K562 (cell line): ENCODE measurements at regions not wholly inside any gene's neighbourhood (a gene's known extent, or its start where the extent isn't known, plus 50 kb on each side); places are given as distances from the start of the nearest gene placed in this dataset.

ENCODE experiments used
- ATAC-seq: fragments of 200-7000 bp; cut with Tn5 transposase; 3 replicates; pipeline ENCODE4 v1.9.1; 2020; ENCODE audit warnings: moderate library complexity
- BruUV-seq: library from RNA; stranded (reverse); fragments of 400-500 nt; replicated peaks from 2 replicates; lab custom pipeline; 2021; lab: Mats Ljungman, UMichigan
- CTCF ChIA-PET: fragments of 300-600 bp; formaldehyde crosslinking; extraction: SDS; loops from one replicate; lab custom pipeline; 2021; ENCODE audit warnings: low intra/inter-chr PET ratio; lab: Yijun Ruan, JAX
- POLR2A ChIA-PET: fragments of 300-600, 350-650 bp; sonication (Branson Sonifier 250); formaldehyde crosslinking; extraction: SDS; loops from one replicate; lab custom pipeline; 2021; ENCODE audit warnings: antibody characterized with exemption, inconsistent platforms; lab: Yijun Ruan, JAX
- DNase-seq, 4 experiments: peaks; one replicate each; pipeline versions ENCODE4 v3.0.0 to v3.0.0-alpha.2; 2011 to 2018; ENCODE audit warnings: low spot score in 3 of 4, mixed read lengths in 3 of 4; ENCODE audit errors: extremely low read depth in 1 of 4
- FAIRE-seq: peaks from 2 replicates; lab custom pipeline; 2011; peaks lifted over from hg19 to GRCh38; lab: Jason Lieb, UNC
- H2AFZ ChIP-seq: 2 replicates; pipeline ENCODE4 v1.6.0; 2011; ENCODE audit warnings: low read depth, low read length, control low read depth, inconsistent platforms
- H3K27ac ChIP-seq: fragments of 200-600 bp; 3 replicates; pipeline ENCODE4 v1.8.0; 2011; ENCODE audit warnings: low read depth, mild to moderate bottlenecking, control low read depth, inconsistent platforms, low read length, moderate library complexity, mixed read lengths; ENCODE audit errors: extremely low read depth
- H3K27me3 ChIP-seq, 2 experiments: fragments of 300-600 bp in 1 of 2; 2 replicates in 1 of 2; 3 replicates in 1 of 2; pipeline versions ENCODE4 v1.6.0 to v1.8.0; 2011; ENCODE audit warnings: inconsistent platforms in 2 of 2, low read length in 2 of 2, mild to moderate bottlenecking in 1 of 2, mixed read lengths in 1 of 2, moderate library complexity in 1 of 2; ENCODE audit not compliant: control insufficient read depth in 2 of 2, insufficient read depth in 2 of 2
- H3K36me3 ChIP-seq: fragments of 300-600 bp; 3 replicates; pipeline ENCODE4 v1.8.0; 2011; ENCODE audit warnings: mild to moderate bottlenecking, low read length, inconsistent platforms; ENCODE audit not compliant: control insufficient read depth, insufficient read depth
- H3K4me1 ChIP-seq, 2 experiments: fragments of 200-600 bp in 1 of 2; replicated peaks in 1 of 2; 2 replicates in 1 of 2; 3 replicates in 1 of 2; pipeline versions ENCODE4 v1.5.1 to v1.8.0; 2011; ENCODE audit warnings: inconsistent platforms in 2 of 2, low read length in 2 of 2, mild to moderate bottlenecking in 1 of 2, mixed read lengths in 1 of 2, moderate library complexity in 1 of 2; ENCODE audit not compliant: control insufficient read depth in 2 of 2, insufficient read depth in 2 of 2
- H3K4me2 ChIP-seq: 2 replicates; pipeline ENCODE4 v1.6.1; 2011; ENCODE audit warnings: low read length, control low read depth, inconsistent platforms, mixed read lengths; ENCODE audit not compliant: insufficient read depth
- H3K4me3 ChIP-seq: fragments of 200-600 bp; sonication (generic), shearing (Covaris generic); 2 replicates; pipeline ENCODE4 v1.5.1; 2016; ENCODE audit warnings: control low read depth, inconsistent platforms
- H3K79me2 ChIP-seq: fragments of 200-600 bp; 3 replicates; pipeline ENCODE4 v1.8.0; 2011; ENCODE audit warnings: low read length, inconsistent platforms; ENCODE audit not compliant: control insufficient read depth, insufficient read depth
- H3K9ac ChIP-seq, 2 experiments: 2 replicates each; pipeline versions ENCODE4 v1.6.0 to v1.6.1; 2011; ENCODE audit warnings: low read depth in 2 of 2, low read length in 2 of 2, control low read depth in 1 of 2, inconsistent platforms in 1 of 2, mild to moderate bottlenecking in 1 of 2, mixed read lengths in 1 of 2; ENCODE audit not compliant: insufficient read depth in 1 of 2
- H3K9me1 ChIP-seq: one replicate; pipeline ENCODE4 v1.6.0; 2011; ENCODE audit warnings: inconsistent platforms, mild to moderate bottlenecking, low read length, moderate library complexity; ENCODE audit not compliant: control insufficient read depth, insufficient read depth
- H3K9me3 ChIP-seq: replicated peaks from 2 replicates; pipeline ENCODE4 v1.5.1; 2011; ENCODE audit warnings: low read depth, low read length, inconsistent platforms; ENCODE audit not compliant: control insufficient read depth, insufficient read depth
- H4K20me1 ChIP-seq: replicated peaks from 2 replicates; pipeline ENCODE4 v1.6.1; 2011; ENCODE audit warnings: low read length, inconsistent platforms, mixed read lengths; ENCODE audit not compliant: control insufficient read depth, insufficient read depth
- CBFA2T3 ChIP-seq: fragments of 450-650 bp; IDR thresholded peaks from 2 replicates; pipeline ENCODE4 v1.6.1; 2017
- CBX8 ChIP-seq: fragments of 200-600 bp; sonication (generic); IDR thresholded peaks from 2 replicates; pipeline ENCODE4 v1.6.1; 2012; ENCODE audit warnings: borderline replicate concordance, mixed run types, low read depth, mild to moderate bottlenecking, moderate library complexity, mixed read lengths, low read length, control low read depth, inconsistent platforms; ENCODE audit not compliant: poor library complexity, severe bottlenecking; ENCODE audit errors: extremely low read depth
- GABPA ChIP-seq: fragments of 200-800 bp; sonication (Bioruptor generic); conservative IDR thresholded peaks from 2 replicates; pipeline ENCODE4 v1.6.1; 2016; ENCODE audit warnings: low read depth, missing genetic modification characterization, missing compliant biosample characterization
- HOXB6 ChIP-seq: fragments of 250-450 bp; sonication (Bioruptor Pico); IDR thresholded peaks from 2 replicates; pipeline ENCODE4 v1.5.1; 2022; ENCODE audit warnings: mild to moderate bottlenecking, borderline replicate concordance
- KHSRP ChIP-seq: fragments of 450-650 bp; IDR thresholded peaks from 2 replicates; pipeline ENCODE4 v1.6.1; 2017
- MTA3 ChIP-seq: fragments of 450-650 bp; formaldehyde crosslinking; IDR thresholded peaks from 2 replicates; pipeline ENCODE4 v1.6.1; 2017; ENCODE audit warnings: mild to moderate bottlenecking, borderline replicate concordance
- NR1H2 ChIP-seq: sonication (generic); formaldehyde crosslinking; IDR thresholded peaks from 2 replicates; pipeline ENCODE4 v1.4.0; 2020; ENCODE audit warnings: mild to moderate bottlenecking, missing genetic modification reagents
- RFX1 ChIP-seq: fragments of 450-650 bp; IDR thresholded peaks from 2 replicates; pipeline ENCODE4 v1.6.1; 2016; ENCODE audit warnings: mild to moderate bottlenecking, moderate library complexity
- TAF9B ChIP-seq: fragments of 450-650 bp; IDR thresholded peaks from 2 replicates; pipeline ENCODE4 v1.6.1; 2018; ENCODE audit warnings: mild to moderate bottlenecking; ENCODE audit not compliant: partially characterized antibody
- TEAD2 ChIP-seq: fragments of 450-650 bp; IDR thresholded peaks from 2 replicates; pipeline ENCODE4 v1.6.1; 2016; ENCODE audit warnings: missing genetic modification characterization, control low read depth, missing compliant biosample characterization
- ZNF212 ChIP-seq: fragments of 450-650 bp; formaldehyde crosslinking; IDR thresholded peaks from 2 replicates; pipeline ENCODE4 v1.4.0; 2020; ENCODE audit warnings: mild to moderate bottlenecking
- ZNF23 ChIP-seq: fragments of 250-450 bp; sonication (Bioruptor Pico); IDR thresholded peaks from 2 replicates; pipeline ENCODE4 v1.4.0; 2020; ENCODE audit warnings: mild to moderate bottlenecking
- ZNF280A ChIP-seq: fragments of 450-650 bp; IDR thresholded peaks from 2 replicates; pipeline ENCODE4 v1.6.1; 2018; ENCODE audit warnings: mild to moderate bottlenecking, low read depth; ENCODE audit not compliant: partially characterized antibody
- ZNF280B ChIP-seq: fragments of 250-450 bp; sonication (Bioruptor Pico); IDR thresholded peaks from 2 replicates; pipeline ENCODE4 v1.5.1; 2021; ENCODE audit warnings: mild to moderate bottlenecking
- WGBS: fragments of 100-300 bp; shearing (Covaris generic); methylation state at CpG from one replicate; pipeline ENCODE4 v1.1.6; 2016; ENCODE audit warnings: low coverage, mixed read lengths; ENCODE audit not compliant: insufficient coverage; ENCODE audit errors: missing lambda C conversion rate; 5-methylcytosine and 5-hydroxymethylcytosine counted together
- in situ Hi-C: fragments of 300-500 bp; cut with MboI; formaldehyde crosslinking; loops from 4 replicates; pipeline ENCODE4 v1.15.0; 2018; ENCODE audit warnings: inconsistent platforms, mixed read lengths
- intact Hi-C: fragments of 100-400 bp; cut with micrococcal nuclease; formaldehyde crosslinking; loops from 2 replicates; pipeline ENCODE4 v1.14.2; 2022

GRCh38 chr2:192957425-192957824 is 762.7 kb upstream of the TMEFF2 start:
- Histone ChIP-seq H3K9ac (no peak overlapping the region), H3K4me1 (no peaks in the 10 kb centered on the region), H3K9me1 (no peaks in the 10 kb centered on the region), H2AFZ (no peak overlapping the region), H3K4me3 (no peak overlapping the region), H4K20me1 (no peaks in the 10 kb centered on the region), H3K4me2 (no peak overlapping the region), H3K9me3 (no peaks in the 10 kb centered on the region), H3K27ac (no peak overlapping the region), H3K79me2 (no peaks in the 10 kb centered on the region), H3K36me3 (no peaks in the 10 kb centered on the region), H3K27me3 (no peaks in the 10 kb centered on the region)
- ChIA-PET CTCF (no interaction called here), POLR2A (no interaction called here)
- no peak for ATAC-seq
- WGBS, result 8% methylated on average over 5 of the region's 5 CpGs
- intact Hi-C loops, result no loop called here
- TF ChIP-seq KHSRP (no peak), CBX8 (no peak), MTA3 (no peak), GABPA (no peak)
- DNase-seq, result no peak
- FAIRE-seq, result no peak
- in situ Hi-C loops, result no loop called here
- BruUV-seq, result no TSS peak

GRCh38 chr2:192953116-192953515 is 758.4 kb upstream of the TMEFF2 start:
- no peaks in the 10 kb centered on the region for H3K9me3 ChIP-seq
- H3K4me2 ChIP-seq, result no peak overlapping the region
- in situ Hi-C loops (no loop called here), intact Hi-C loops (no loop called here)
- no peaks in the 10 kb centered on the region for H4K20me1 ChIP-seq
- H3K4me3 ChIP-seq, result no peak overlapping the region
- no peak overlapping the region for H3K9ac ChIP-seq
- ChIA-PET CTCF (no interaction called here), POLR2A (no interaction called here)
- H3K79me2 ChIP-seq, result no peaks in the 10 kb centered on the region
- ATAC-seq (no peak), DNase-seq (no peak), FAIRE-seq (no peak)
- H3K4me1 ChIP-seq, result no peaks in the 10 kb centered on the region
- no peaks in the 10 kb centered on the region for H3K36me3 ChIP-seq
- WGBS, result 0% methylated on average over 1 of the region's 1 CpG
- no peaks in the 10 kb centered on the region for H3K27me3 ChIP-seq
- no peak overlapping the region for H3K27ac ChIP-seq
- H2AFZ ChIP-seq, result no peak overlapping the region
- no peaks in the 10 kb centered on the region for H3K9me1 ChIP-seq
- no TSS peak for BruUV-seq
- TF ChIP-seq RFX1, result no peak
- no peak for TF ChIP-seq TEAD2 (tag)
- TF ChIP-seq HOXB6 (CRISPR knock-in tag), result no peak
- no peak for TF ChIP-seq ZNF23 (CRISPR knock-in tag)
- no peak for TF ChIP-seq TAF9B
- TF ChIP-seq ZNF280A, result no peak
- no peak for TF ChIP-seq ZNF280B (CRISPR knock-in tag)
- TF ChIP-seq ZNF212 (CRISPR knock-in tag), result no peak
- no peak for TF ChIP-seq NR1H2 (CRISPR knock-in tag)
- no peak for TF ChIP-seq CBFA2T3
